BJ (cell line): ENCODE measurements at regions not wholly inside any gene's neighbourhood (a gene's known extent, or its start where the extent isn't known, plus 50 kb on each side); places are given as distances from the start of the nearest gene placed in this dataset. TPM values are rescaled to one million over a fixed set of nuclear protein-coding genes. Genes with fewer than 3 reads are reported as not detected.

Experiments
- small RNA-seq: library from RNA; depleted of rRNA; stranded (forward); fragments of <200 nt; gene quantifications from one replicate; pipeline ENCODE3, GENCODE V24; 2012; ENCODE audit warnings: low replicate concordance, low read depth; ENCODE audit not compliant: insufficient read length

Small RNA genes in the stretch of these regions (small RNA-seq; reads per million reads assigned to genes)
- not detected for gene MRPS36P5
- not detected for gene RPS27P21
